Ascending aorta (tissue), 2 donors: ENCODE measurements at regions not wholly inside any gene's neighbourhood (a gene's known extent, or its start where the extent isn't known, plus 50 kb on each side); places are given as distances from the start of the nearest gene placed in this dataset.

ENCODE experiments used
- DNase-seq, 2 donors: peaks; one replicate each; pipeline ENCODE4 v3.0.0-alpha.2; 2019; ENCODE audit warnings: low spot score in 2 of 2
- H3K27ac ChIP-seq, 2 donors: fragments of 200-600 bp; sonication (generic); one replicate each; pipeline ENCODE4 v1.5.1; 2016 to 2017; ENCODE audit warnings: mild to moderate bottlenecking in 1 of 2
- H3K27me3 ChIP-seq: fragments of 200-600 bp; sonication (generic); one replicate; pipeline ENCODE4 v1.5.1; 2017
- H3K36me3 ChIP-seq, 2 donors: fragments of 200-600 bp; sonication (generic); one replicate each; pipeline ENCODE4 v1.5.1; 2016
- H3K4me1 ChIP-seq, 2 donors: fragments of 200-600 bp; sonication (generic); one replicate each; pipeline ENCODE4 v1.5.1; 2016 to 2017; ENCODE audit warnings: mild to moderate bottlenecking in 1 of 2
- H3K4me3 ChIP-seq, 2 donors: fragments of 200-600 bp; sonication (generic); one replicate each; pipeline ENCODE4 v1.5.1; 2016 to 2017; ENCODE audit warnings: mild to moderate bottlenecking in 1 of 2
- H3K9me3 ChIP-seq, 2 donors: fragments of 200-600 bp; sonication (generic); one replicate each; pipeline ENCODE4 v1.5.1; 2016
- CTCF ChIP-seq, 3 experiments: fragments of 200-600 bp in 2 of 3; fragments of 450-650 bp in 1 of 3; sonication (generic) in 2 of 3; IDR thresholded peaks; one replicate each; pipeline ENCODE4 v1.5.1; 2016 to 2019; ENCODE audit warnings: antibody characterized with exemption in 3 of 3, mild to moderate bottlenecking in 1 of 3, moderate library complexity in 1 of 3
- intact Hi-C: fragments of 100-400 bp; cut with DNase I; formaldehyde crosslinking; loops from one replicate; pipeline ENCODE4 v1.15.1; 2023

- no peak for TF ChIP-seq CTCF (IDR thresholded peaks at IDR 0.05)
- H3K27ac ChIP-seq = no peak overlapping the region
- intact Hi-C loops = no loop called here
- H3K4me3 ChIP-seq = no peak overlapping the region
- peaks cover 0 to 5% of the 10 kb centered on the region in 2 donors for H3K9me3 ChIP-seq
- no peak for DNase-seq
- H3K27me3 ChIP-seq = no peaks in the 10 kb centered on the region
- H3K4me1 ChIP-seq = no peaks in the 10 kb centered on the region
- no peaks in the 10 kb centered on the region for H3K36me3 ChIP-seq
Observed at GRCh38 chr12:102564026-102564425, 83.7 kb upstream of the IGF1 start.

GRCh38 chr12:102562836-102563425, 82.6 kb upstream of the IGF1 start:
- no peaks in the 10 kb centered on the region for H3K27me3 ChIP-seq
- no peaks in the 10 kb centered on the region for H3K36me3 ChIP-seq
- H3K9me3 ChIP-seq = peaks cover 0 to 5% of the 10 kb centered on the region in 2 donors
- TF ChIP-seq CTCF (IDR thresholded peaks at IDR 0.05) = no peak
- H3K4me3 ChIP-seq = no peak overlapping the region
- H3K4me1 ChIP-seq = no peaks in the 10 kb centered on the region
- DNase-seq = no peak
- intact Hi-C loops = no loop called here
- H3K27ac ChIP-seq = no peak overlapping the region

DNA sequence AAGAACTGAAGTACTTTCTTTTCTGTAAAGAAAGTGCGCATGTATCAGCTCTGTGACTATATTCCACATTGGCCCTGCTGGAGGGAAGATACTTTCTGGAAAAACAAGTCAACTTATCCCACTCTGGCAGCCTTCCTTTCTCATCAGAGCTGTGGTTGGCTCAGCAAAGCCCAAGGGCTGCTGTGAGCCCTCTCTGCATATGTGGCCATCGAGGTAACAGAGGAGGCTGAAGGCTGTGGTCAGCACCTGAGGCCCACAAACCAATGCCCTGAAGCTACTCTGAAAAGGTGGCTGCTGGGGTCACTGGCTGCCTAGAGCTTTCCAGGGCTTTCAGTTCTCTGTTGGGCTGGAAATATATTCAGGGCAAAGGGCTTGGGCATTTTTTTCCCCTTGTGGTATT, 70.8 kb upstream of the IGF1 start:
- no peaks in the 10 kb centered on the region for H3K4me1 ChIP-seq
- TF ChIP-seq CTCF (IDR thresholded peaks at IDR 0.05) = no peak
- no peak overlapping the region for H3K27ac ChIP-seq
- no peaks in the 10 kb centered on the region for H3K9me3 ChIP-seq
- no peak for DNase-seq
- no peaks in the 10 kb centered on the region for H3K36me3 ChIP-seq
- H3K27me3 ChIP-seq = no peaks in the 10 kb centered on the region
- no peak overlapping the region for H3K4me3 ChIP-seq
- intact Hi-C loops = no loop called here

DNA sequence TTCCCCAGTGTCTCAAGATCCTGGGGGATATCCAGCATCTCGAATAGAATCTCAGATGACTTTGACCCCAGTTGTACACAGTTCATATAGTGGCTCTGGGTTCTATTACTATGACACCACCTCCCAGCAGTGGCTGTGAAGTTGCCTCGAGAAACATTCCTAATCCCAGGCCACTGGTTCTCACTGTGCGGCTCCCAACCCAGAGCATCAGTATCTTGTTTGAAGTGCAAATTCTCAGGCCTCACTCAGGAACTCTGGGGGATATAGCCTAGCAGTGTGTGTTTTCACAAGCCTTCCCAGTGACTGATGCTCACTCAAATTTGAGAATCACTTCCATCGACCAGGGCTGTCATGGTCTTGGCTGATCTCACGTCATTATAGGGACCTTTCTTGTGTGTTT, 69.3 kb upstream of the IGF1 start:
- intact Hi-C loops = no loop called here
- Histone ChIP-seq H3K27me3 (no peaks in the 10 kb centered on the region), H3K4me1 (no peaks in the 10 kb centered on the region), H3K36me3 (no peaks in the 10 kb centered on the region), H3K27ac (no peak overlapping the region), H3K4me3 (no peak overlapping the region), H3K9me3 (no peaks in the 10 kb centered on the region)
- no peak for TF ChIP-seq CTCF (IDR thresholded peaks at IDR 0.05)
- DNase-seq = no peak

DNA sequence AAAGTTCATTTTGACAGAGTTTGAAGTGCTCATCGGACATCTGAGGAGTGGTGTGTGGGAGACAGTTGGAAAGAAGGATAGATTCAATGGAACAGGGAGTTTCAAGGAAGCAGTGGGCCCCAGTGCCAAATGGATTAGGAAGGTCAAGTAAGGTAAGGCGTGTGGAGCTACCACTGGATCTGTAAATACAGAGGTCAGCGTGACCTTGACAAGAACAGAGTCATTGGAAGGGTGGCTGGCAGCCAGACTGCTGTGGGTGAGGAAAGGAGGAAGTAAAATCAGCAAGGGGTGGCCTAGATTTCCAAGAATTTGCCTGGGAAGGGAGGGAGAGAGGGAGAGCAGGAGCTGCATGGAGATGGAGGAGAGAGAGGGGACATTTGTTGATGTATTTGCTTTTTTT, 68.2 kb upstream of the IGF1 start:
- Histone ChIP-seq H3K4me3 (no peak overlapping the region), H3K36me3 (no peaks in the 10 kb centered on the region), H3K27ac (no peak overlapping the region), H3K27me3 (no peaks in the 10 kb centered on the region), H3K9me3 (no peaks in the 10 kb centered on the region), H3K4me1 (no peaks in the 10 kb centered on the region)
- no peak for DNase-seq
- no peak for TF ChIP-seq CTCF (IDR thresholded peaks at IDR 0.05)
- intact Hi-C loops = no loop called here
